ENCODE measurements at regions not wholly inside any gene's neighbourhood (a gene's known extent, or its start where the extent isn't known, plus 50 kb on each side); places are given as distances from the start of the nearest gene placed in this dataset.
A peak's percentile ranks its signal among the peaks of the same experiment; 100 is the strongest.
"Not testable (repeated sequence)": the region's sequence is repeated elsewhere in the genome, so short reads cannot be mapped to it uniquely, and the experiment has no call there.

GRCh38 chr1:109857702-109858101, 52.9 kb upstream of the CSF1 start:
- in situ Hi-C loops (cut with MboI; ENCODE audit: low pct_unique_long_range_greater_than_20kb in 2 of 9, low sequenced_read_pairs in 9 of 9, unreplicated experiment in 9 of 9); H3K4me3 ChIP-seq; H3K27ac ChIP-seq; ATAC-seq (replicated peaks in 6 of 8); H3K4me1 ChIP-seq (replicated peaks in 1 of 2): not testable (repeated sequence)
- 0 to 60% (median 31%) methylated on average over 1 to 3 of the region's 3 CpGs; no CpG with 5 or more reads in 1 of the 10 experiments for WGBS, 10 experiments

- in situ Hi-C loops (cut with MboI; ENCODE audit: low pct_unique_long_range_greater_than_20kb in 2 of 9, low sequenced_read_pairs in 9 of 9, unreplicated experiment in 9 of 9): not testable (repeated sequence)
Measured at GRCh38 chr1:109855986-109856385, 54.7 kb upstream of the CSF1 start.

GRCh38 chr1:109853972-109854371, 56.7 kb upstream of the CSF1 start:
- in situ Hi-C loops (cut with MboI; ENCODE audit: low pct_unique_long_range_greater_than_20kb in 2 of 9, low sequenced_read_pairs in 9 of 9, unreplicated experiment in 9 of 9); H3K4me3 ChIP-seq; H3K27ac ChIP-seq; ATAC-seq (replicated peaks in 6 of 8): not testable (repeated sequence)
- WGBS, 10 experiments: 79 to 100% (median 92%) methylated on average over 1 to 2 of the region's 2 CpGs; no CpG with 5 or more reads in 4 of the 10 experiments
- H3K4me1 ChIP-seq (replicated peaks in 1 of 2): peaks cover 14 to 16% of the 10 kb centered on the region in 2 donors

More at GRCh38 chr1:109855986-109856385, 54.7 kb upstream of the CSF1 start:
- H3K4me3 ChIP-seq; H3K4me1 ChIP-seq (replicated peaks in 1 of 2); ATAC-seq (replicated peaks in 6 of 8); H3K27ac ChIP-seq: not testable (repeated sequence)
- 59 to 85% (median 80%) methylated on average over 1 to 6 of the region's 6 CpGs; no CpG with 5 or more reads in 3 of the 10 experiments for WGBS, 10 experiments

- H3K27ac ChIP-seq; in situ Hi-C loops (cut with MboI; ENCODE audit: low pct_unique_long_range_greater_than_20kb in 2 of 9, low sequenced_read_pairs in 9 of 9, unreplicated experiment in 9 of 9); H3K4me3 ChIP-seq: not testable (repeated sequence)
- WGBS, 10 experiments: 57 to 100% (median 84%) methylated on average over 1 to 11 of the region's 12 CpGs; no CpG with 5 or more reads in 2 of the 10 experiments
- H3K4me1 ChIP-seq (replicated peaks in 1 of 2): peaks cover 12 to 15% of the 10 kb centered on the region in 2 donors
- ATAC-seq (replicated peaks in 6 of 8): peak in 7 of 8 experiments; percentile 52 to 89 (median 81)
Measured at GRCh38 chr1:109852221-109853015, 58.2 kb upstream of the CSF1 start.

GRCh38 chr1:109850827-109851226, 59.8 kb upstream of the CSF1 start:
- ATAC-seq (replicated peaks in 6 of 8): no peak
- peaks cover 14 to 15% of the 10 kb centered on the region in 2 donors for H3K4me1 ChIP-seq (replicated peaks in 1 of 2)
- no peak overlapping the region for H3K27ac ChIP-seq
- no peak overlapping the region for H3K4me3 ChIP-seq
- whole genome bisulfite sequencing, 10 experiments: 7 to 100% (median 88%) methylated on average over 1 to 4 of the region's 4 CpGs; no CpG with 5 or more reads in 1 of the 10 experiments
- in situ Hi-C loops (cut with MboI; ENCODE audit: low pct_unique_long_range_greater_than_20kb in 2 of 9, low sequenced_read_pairs in 9 of 9, unreplicated experiment in 9 of 9): no loop called here

GRCh38 chr1:109850194-109850593, 60.5 kb upstream of the CSF1 start:
- in situ Hi-C loops (cut with MboI; ENCODE audit: low pct_unique_long_range_greater_than_20kb in 2 of 9, low sequenced_read_pairs in 9 of 9, unreplicated experiment in 9 of 9): no loop called here
- Histone ChIP-seq H3K4me3 (no peak overlapping the region), H3K4me1 (replicated peaks in 1 of 2) (peaks cover 14 to 15% of the 10 kb centered on the region in 2 donors), H3K27ac (no peak overlapping the region)
- 17 to 95% (median 87%) methylated on average over 1 to 4 of the region's 4 CpGs; no CpG with 5 or more reads in 1 of the 10 experiments for WGBS, 10 experiments
- peak in 1 of 8 experiments; percentile 36 for ATAC-seq (replicated peaks in 6 of 8)

GRCh38 chr1:109849655-109850054, 61.0 kb upstream of the CSF1 start:
- no peak overlapping the region for H3K4me3 ChIP-seq
- 33 to 93% (median 53%) methylated on average over 1 to 6 of the region's 6 CpGs; no CpG with 5 or more reads in 1 of the 10 experiments for WGBS, 10 experiments
- peak overlapping the region in 1 of 2 donors; percentile 30 for H3K27ac ChIP-seq
- in situ Hi-C loops (cut with MboI; ENCODE audit: low pct_unique_long_range_greater_than_20kb in 2 of 9, low sequenced_read_pairs in 9 of 9, unreplicated experiment in 9 of 9): no loop called here
- ATAC-seq (replicated peaks in 6 of 8): peak in 4 of 8 experiments; percentile 14 to 89 (median 78)
- H3K4me1 ChIP-seq (replicated peaks in 1 of 2): peaks cover 14 to 15% of the 10 kb centered on the region in 2 donors

GRCh38 chr1:109847251-109847650, 63.4 kb upstream of the CSF1 start:
- in situ Hi-C loops (cut with MboI; ENCODE audit: low pct_unique_long_range_greater_than_20kb in 2 of 9, low sequenced_read_pairs in 9 of 9, unreplicated experiment in 9 of 9): no loop called here
- WGBS, 10 experiments: 81 to 100% (median 85%) methylated on average over 2 to 7 of the region's 7 CpGs; no CpG with 5 or more reads in 3 of the 10 experiments
- Histone ChIP-seq H3K4me1 (replicated peaks in 1 of 2) (peaks cover 14 to 15% of the 10 kb centered on the region in 2 donors), H3K4me3 (no peak overlapping the region), H3K27ac (no peak overlapping the region)
- no peak for ATAC-seq (replicated peaks in 6 of 8)

- Histone ChIP-seq H3K4me3 (no peak overlapping the region), H3K27ac (no peak overlapping the region), H3K4me1 (replicated peaks in 1 of 2) (peaks cover 14 to 15% of the 10 kb centered on the region in 2 donors)
- in situ Hi-C loops (cut with MboI; ENCODE audit: low pct_unique_long_range_greater_than_20kb in 2 of 9, low sequenced_read_pairs in 9 of 9, unreplicated experiment in 9 of 9): no loop called here
- ATAC-seq (replicated peaks in 6 of 8): no peak
- 73 to 86% (median 81%) methylated on average over 2 to 3 of the region's 4 CpGs; no CpG with 5 or more reads in 5 of the 10 experiments for whole genome bisulfite sequencing, 10 experiments
Measured at GRCh38 chr1:109846846-109847245, 63.8 kb upstream of the CSF1 start.

- no peak overlapping the region for H3K4me3 ChIP-seq
- ATAC-seq (replicated peaks in 6 of 8): peak in 3 of 8 experiments; percentile 64 to 80 (median 76)
- in situ Hi-C loops (cut with MboI; ENCODE audit: low pct_unique_long_range_greater_than_20kb in 2 of 9, low sequenced_read_pairs in 9 of 9, unreplicated experiment in 9 of 9): no loop called here
- WGBS, 10 experiments: 30 to 100% (median 52%) methylated on average over 1 to 3 of the region's 3 CpGs; no CpG with 5 or more reads in 1 of the 10 experiments
- peaks cover 14 to 15% of the 10 kb centered on the region in 2 donors for H3K4me1 ChIP-seq (replicated peaks in 1 of 2)
- no peak overlapping the region for H3K27ac ChIP-seq
Measured at GRCh38 chr1:109846162-109846561, 64.5 kb upstream of the CSF1 start.

- Histone ChIP-seq H3K4me1 (replicated peaks in 1 of 2) (peaks cover 14 to 15% of the 10 kb centered on the region in 2 donors), H3K27ac (no peak overlapping the region), H3K4me3 (no peak overlapping the region)
- no peak for ATAC-seq (replicated peaks in 6 of 8)
- in situ Hi-C loops (cut with MboI; ENCODE audit: low pct_unique_long_range_greater_than_20kb in 2 of 9, low sequenced_read_pairs in 9 of 9, unreplicated experiment in 9 of 9): no loop called here
- 50 to 100% (median 74%) methylated on average over 1 to 3 of the region's 3 CpGs for WGBS, 10 experiments
Measured at GRCh38 chr1:109845658-109846057, 65.0 kb upstream of the CSF1 start.

- no peak overlapping the region for H3K27ac ChIP-seq
- in situ Hi-C loops (cut with MboI; ENCODE audit: low pct_unique_long_range_greater_than_20kb in 2 of 9, low sequenced_read_pairs in 9 of 9, unreplicated experiment in 9 of 9): no loop called here
- no peak for ATAC-seq (replicated peaks in 6 of 8)
Measured at GRCh38 chr1:109844609-109845008, 66.0 kb upstream of the CSF1 start.

GRCh38 chr1:109840011-109840629, 70.5 kb upstream of the CSF1 start:
- H3K4me3 ChIP-seq: no peak overlapping the region
- H3K4me1 ChIP-seq (replicated peaks in 1 of 2): no peaks in the 10 kb centered on the region
- no peak overlapping the region for H3K27ac ChIP-seq
- 28 to 92% (median 62%) methylated on average over 2 to 5 of the region's 5 CpGs for WGBS, 10 experiments
- ATAC-seq (replicated peaks in 6 of 8): peak in 2 of 8 experiments; percentile 74 to 97
- in situ Hi-C loops (cut with MboI; ENCODE audit: low pct_unique_long_range_greater_than_20kb in 2 of 9, low sequenced_read_pairs in 9 of 9, unreplicated experiment in 9 of 9): no loop called here

More at GRCh38 chr1:109844609-109845008, 66.0 kb upstream of the CSF1 start:
- WGBS, 10 experiments: 0 to 100% (median 84%) methylated on average over 1 to 2 of the region's 2 CpGs; no CpG with 5 or more reads in 5 of the 10 experiments
- Histone ChIP-seq H3K4me1 (replicated peaks in 1 of 2) (peaks cover 8 to 10% of the 10 kb centered on the region in 2 donors), H3K4me3 (no peak overlapping the region)
